Liver (tissue), 3 donors: ENCODE measurements at regions not wholly inside any gene's neighbourhood (a gene's known extent, or its start where the extent isn't known, plus 50 kb on each side); places are given as distances from the start of the nearest gene placed in this dataset.

Experiments
- FOXA1 ChIP-seq: IDR thresholded peaks from 2 replicates; pipeline ENCODE4 v1.6.1; 2016; ENCODE audit warnings: antibody characterized with exemption
- GABPA ChIP-seq, 2 donors: IDR thresholded peaks in 1 of 2; conservative IDR thresholded peaks in 1 of 2; 2 replicates each; pipeline ENCODE4 v1.6.1; 2016; ENCODE audit warnings: antibody characterized with exemption in 2 of 2, mild to moderate bottlenecking in 1 of 2, moderate library complexity in 1 of 2
- HNF4G ChIP-seq: IDR thresholded peaks from 2 replicates; pipeline ENCODE4 v1.6.1; 2016; ENCODE audit warnings: antibody characterized with exemption
- RAD21 ChIP-seq, 2 donors: IDR thresholded peaks; 2 replicates each; pipeline ENCODE4 v1.6.1; 2016; ENCODE audit warnings: antibody characterized with exemption in 2 of 2, mild to moderate bottlenecking in 2 of 2
- SP1 ChIP-seq: IDR thresholded peaks from 2 replicates; pipeline ENCODE4 v1.6.1; 2018; ENCODE audit warnings: antibody characterized with exemption, mild to moderate bottlenecking
- TAF1 ChIP-seq: conservative IDR thresholded peaks from 2 replicates; pipeline ENCODE4 v1.6.1; 2016; ENCODE audit warnings: antibody characterized with exemption, mild to moderate bottlenecking
- YY1 ChIP-seq: IDR thresholded peaks from 2 replicates; pipeline ENCODE4 v1.6.1; 2016; ENCODE audit warnings: antibody characterized with exemption, mild to moderate bottlenecking
- TF ChIP-seq, protein P1 (sequence below): fragments of 150-350 bp; IDR thresholded peaks from 2 replicates; pipeline ENCODE4 v1.5.1; 2017; ENCODE audit warnings: improper control_type of control experiment, low read depth, low read length; ENCODE audit not compliant: missing input control
- TF ChIP-seq, protein P2 (sequence below): IDR thresholded peaks from 2 replicates; pipeline ENCODE4 v1.6.1; 2016; ENCODE audit warnings: antibody characterized with exemption, mild to moderate bottlenecking
- TF ChIP-seq, protein P3 (sequence below): IDR thresholded peaks from 2 replicates; pipeline ENCODE4 v1.6.1; 2016; ENCODE audit warnings: antibody characterized with exemption
- donor health status: healthy.
- donor health status: healthy.

DNA sequence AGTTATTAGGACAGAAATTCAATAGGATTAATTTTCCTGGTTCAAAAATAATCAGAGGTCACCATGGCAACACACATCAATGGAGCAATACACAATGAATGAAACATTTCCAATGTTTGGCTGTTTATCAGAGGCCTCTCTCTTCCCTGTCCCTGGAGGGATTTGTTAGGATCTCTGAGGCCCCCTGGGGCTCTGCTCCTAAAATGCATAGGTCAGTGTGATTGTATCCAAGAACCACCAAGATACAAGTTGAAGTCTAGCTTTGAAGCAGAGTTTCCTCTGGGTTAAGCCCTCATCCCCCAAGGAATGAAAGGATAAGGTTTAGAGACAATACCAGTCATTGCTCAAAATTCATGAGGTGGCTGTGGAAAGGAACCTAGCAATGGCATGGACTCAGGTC, 561.2 kb upstream of the C16orf82 start:
- TF ChIP-seq TAF1 = no peak
- TF ChIP-seq FOXA1 = no peak
- no peak for TF ChIP-seq GABPA (IDR thresholded peaks at IDR 0.05 in 1 of 2, conservative IDR thresholded peaks at IDR 0.05 in 1 of 2)
- TF ChIP-seq, protein P1, sequence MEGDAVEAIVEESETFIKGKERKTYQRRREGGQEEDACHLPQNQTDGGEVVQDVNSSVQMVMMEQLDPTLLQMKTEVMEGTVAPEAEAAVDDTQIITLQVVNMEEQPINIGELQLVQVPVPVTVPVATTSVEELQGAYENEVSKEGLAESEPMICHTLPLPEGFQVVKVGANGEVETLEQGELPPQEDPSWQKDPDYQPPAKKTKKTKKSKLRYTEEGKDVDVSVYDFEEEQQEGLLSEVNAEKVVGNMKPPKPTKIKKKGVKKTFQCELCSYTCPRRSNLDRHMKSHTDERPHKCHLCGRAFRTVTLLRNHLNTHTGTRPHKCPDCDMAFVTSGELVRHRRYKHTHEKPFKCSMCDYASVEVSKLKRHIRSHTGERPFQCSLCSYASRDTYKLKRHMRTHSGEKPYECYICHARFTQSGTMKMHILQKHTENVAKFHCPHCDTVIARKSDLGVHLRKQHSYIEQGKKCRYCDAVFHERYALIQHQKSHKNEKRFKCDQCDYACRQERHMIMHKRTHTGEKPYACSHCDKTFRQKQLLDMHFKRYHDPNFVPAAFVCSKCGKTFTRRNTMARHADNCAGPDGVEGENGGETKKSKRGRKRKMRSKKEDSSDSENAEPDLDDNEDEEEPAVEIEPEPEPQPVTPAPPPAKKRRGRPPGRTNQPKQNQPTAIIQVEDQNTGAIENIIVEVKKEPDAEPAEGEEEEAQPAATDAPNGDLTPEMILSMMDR = no peak
- no peak for TF ChIP-seq YY1
- no peak for TF ChIP-seq RAD21 (IDR thresholded peaks at IDR 0.05)
- TF ChIP-seq, protein P2, sequence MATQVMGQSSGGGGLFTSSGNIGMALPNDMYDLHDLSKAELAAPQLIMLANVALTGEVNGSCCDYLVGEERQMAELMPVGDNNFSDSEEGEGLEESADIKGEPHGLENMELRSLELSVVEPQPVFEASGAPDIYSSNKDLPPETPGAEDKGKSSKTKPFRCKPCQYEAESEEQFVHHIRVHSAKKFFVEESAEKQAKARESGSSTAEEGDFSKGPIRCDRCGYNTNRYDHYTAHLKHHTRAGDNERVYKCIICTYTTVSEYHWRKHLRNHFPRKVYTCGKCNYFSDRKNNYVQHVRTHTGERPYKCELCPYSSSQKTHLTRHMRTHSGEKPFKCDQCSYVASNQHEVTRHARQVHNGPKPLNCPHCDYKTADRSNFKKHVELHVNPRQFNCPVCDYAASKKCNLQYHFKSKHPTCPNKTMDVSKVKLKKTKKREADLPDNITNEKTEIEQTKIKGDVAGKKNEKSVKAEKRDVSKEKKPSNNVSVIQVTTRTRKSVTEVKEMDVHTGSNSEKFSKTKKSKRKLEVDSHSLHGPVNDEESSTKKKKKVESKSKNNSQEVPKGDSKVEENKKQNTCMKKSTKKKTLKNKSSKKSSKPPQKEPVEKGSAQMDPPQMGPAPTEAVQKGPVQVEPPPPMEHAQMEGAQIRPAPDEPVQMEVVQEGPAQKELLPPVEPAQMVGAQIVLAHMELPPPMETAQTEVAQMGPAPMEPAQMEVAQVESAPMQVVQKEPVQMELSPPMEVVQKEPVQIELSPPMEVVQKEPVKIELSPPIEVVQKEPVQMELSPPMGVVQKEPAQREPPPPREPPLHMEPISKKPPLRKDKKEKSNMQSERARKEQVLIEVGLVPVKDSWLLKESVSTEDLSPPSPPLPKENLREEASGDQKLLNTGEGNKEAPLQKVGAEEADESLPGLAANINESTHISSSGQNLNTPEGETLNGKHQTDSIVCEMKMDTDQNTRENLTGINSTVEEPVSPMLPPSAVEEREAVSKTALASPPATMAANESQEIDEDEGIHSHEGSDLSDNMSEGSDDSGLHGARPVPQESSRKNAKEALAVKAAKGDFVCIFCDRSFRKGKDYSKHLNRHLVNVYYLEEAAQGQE = no peak
- TF ChIP-seq SP1 = no peak
- TF ChIP-seq, protein P3, sequence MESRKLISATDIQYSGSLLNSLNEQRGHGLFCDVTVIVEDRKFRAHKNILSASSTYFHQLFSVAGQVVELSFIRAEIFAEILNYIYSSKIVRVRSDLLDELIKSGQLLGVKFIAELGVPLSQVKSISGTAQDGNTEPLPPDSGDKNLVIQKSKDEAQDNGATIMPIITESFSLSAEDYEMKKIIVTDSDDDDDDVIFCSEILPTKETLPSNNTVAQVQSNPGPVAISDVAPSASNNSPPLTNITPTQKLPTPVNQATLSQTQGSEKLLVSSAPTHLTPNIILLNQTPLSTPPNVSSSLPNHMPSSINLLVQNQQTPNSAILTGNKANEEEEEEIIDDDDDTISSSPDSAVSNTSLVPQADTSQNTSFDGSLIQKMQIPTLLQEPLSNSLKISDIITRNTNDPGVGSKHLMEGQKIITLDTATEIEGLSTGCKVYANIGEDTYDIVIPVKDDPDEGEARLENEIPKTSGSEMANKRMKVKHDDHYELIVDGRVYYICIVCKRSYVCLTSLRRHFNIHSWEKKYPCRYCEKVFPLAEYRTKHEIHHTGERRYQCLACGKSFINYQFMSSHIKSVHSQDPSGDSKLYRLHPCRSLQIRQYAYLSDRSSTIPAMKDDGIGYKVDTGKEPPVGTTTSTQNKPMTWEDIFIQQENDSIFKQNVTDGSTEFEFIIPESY = no peak
- TF ChIP-seq HNF4G = no peak
